Neural progenitor cell (in vitro differentiated cells): ENCODE measurements at regions not wholly inside any gene's neighbourhood (a gene's known extent, or its start where the extent isn't known, plus 50 kb on each side); places are given as distances from the start of the nearest gene placed in this dataset.

Source experiments
- CTCF ChIP-seq: fragments of 200-600 bp; sonication (generic); IDR thresholded peaks from 2 replicates; pipeline ENCODE4 v1.5.1; 2017; ENCODE audit warnings: antibody characterized with exemption, mild to moderate bottlenecking
- EZH2 ChIP-seq: fragments of 200-600 bp; sonication (generic); IDR thresholded peaks from 2 replicates; pipeline ENCODE4 v1.6.1; 2017; ENCODE audit warnings: antibody characterized with exemption, mild to moderate bottlenecking, moderate library complexity

DNA sequence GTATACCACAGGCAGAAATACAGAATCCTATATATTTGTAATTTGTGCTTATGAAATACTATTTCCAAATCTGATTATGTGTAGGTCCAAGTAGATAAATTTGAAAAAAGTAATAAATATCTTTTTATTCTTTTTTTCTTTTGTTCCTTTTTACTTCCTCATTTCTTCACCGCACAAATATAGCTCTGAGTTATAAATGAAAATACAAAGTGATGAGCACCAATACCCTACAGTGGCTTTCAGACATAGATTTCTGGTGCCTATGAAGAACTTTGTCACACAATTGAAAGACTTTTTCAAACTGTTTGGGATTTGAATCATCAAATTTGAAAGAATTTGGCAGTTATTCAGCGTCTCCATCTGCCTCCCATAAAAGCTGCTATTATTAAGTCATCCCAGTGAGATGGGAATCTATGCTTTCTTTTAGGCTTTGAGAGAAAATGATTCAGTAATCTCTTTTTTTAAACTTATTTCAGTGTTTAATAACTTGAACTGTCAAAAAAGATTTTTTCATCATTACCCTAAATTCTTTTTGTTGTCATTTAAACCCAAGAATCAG, 363.6 kb upstream of the GOLIM4 start:
- TF ChIP-seq CTCF: no peak
- no peak for TF ChIP-seq EZH2
